ENCODE measurements at regions not wholly inside any gene's neighbourhood (a gene's known extent, or its start where the extent isn't known, plus 50 kb on each side); places are given as distances from the start of the nearest gene placed in this dataset.

GRCh38 chr4:29632199-29632598 lies 1088.0 kb upstream of the PCDH7 start:
- Histone ChIP-seq H3K4me3 (no peak overlapping the region), H2AFZ (no peak overlapping the region), H3K9me3 (ENCODE audit: insufficient read depth, low read depth) (no peaks in the 10 kb centered on the region), H4K20me1 (ENCODE audit: insufficient read depth) (no peaks in the 10 kb centered on the region), H3K36me3 (ENCODE audit: low read depth) (no peaks in the 10 kb centered on the region), H3K79me2 (ENCODE audit: low read depth) (no peaks in the 10 kb centered on the region), H3K4me2 (no peak overlapping the region), H3F3A (ENCODE audit: insufficient read depth, low read depth) (no peaks in the 10 kb centered on the region), H3K27ac (no peak overlapping the region), H3K9me2 (ENCODE audit: insufficient read depth) (no peaks in the 10 kb centered on the region), H3K27me3 (ENCODE audit: insufficient read depth, low read depth) (no peaks in the 10 kb centered on the region), H3K4me1 (replicated peaks; ENCODE audit: insufficient read depth) (no peaks in the 10 kb centered on the region)
- CTCF ChIA-PET: no interaction called here
- no peak for DNase-seq
- POLR2A ChIA-PET (ENCODE audit: unreplicated experiment): no interaction called here
- no TSS peak for BruUV-seq (replicated peaks)
- intact Hi-C loops (cut with micrococcal nuclease; ENCODE audit: unreplicated experiment): no loop called here
- TF ChIP-seq EZH2 (IDR thresholded peaks at IDR 0.05; ENCODE audit: low read depth) (no peak), CTCF (conservative IDR thresholded peaks at IDR 0.05) (no peak)

- Histone ChIP-seq H3K4me3 (no peak overlapping the region), H3K4me1 (replicated peaks; ENCODE audit: insufficient read depth) (no peaks in the 10 kb centered on the region), H3K9me2 (ENCODE audit: insufficient read depth) (no peaks in the 10 kb centered on the region), H2AFZ (no peak overlapping the region), H3K4me2 (no peak overlapping the region), H3K27me3 (ENCODE audit: insufficient read depth, low read depth) (no peaks in the 10 kb centered on the region), H3K79me2 (ENCODE audit: low read depth) (no peaks in the 10 kb centered on the region), H3K27ac (no peak overlapping the region), H3K9me3 (ENCODE audit: insufficient read depth, low read depth) (no peaks in the 10 kb centered on the region), H4K20me1 (ENCODE audit: insufficient read depth) (no peaks in the 10 kb centered on the region), H3K36me3 (ENCODE audit: low read depth) (no peaks in the 10 kb centered on the region), H3F3A (ENCODE audit: insufficient read depth, low read depth) (no peaks in the 10 kb centered on the region)
- intact Hi-C loops (cut with micrococcal nuclease; ENCODE audit: unreplicated experiment): no loop called here
- no peak for TF ChIP-seq CTCF (conservative IDR thresholded peaks at IDR 0.05)
- no peak for TF ChIP-seq EZH2 (IDR thresholded peaks at IDR 0.05; ENCODE audit: low read depth)
- no TSS peak for BruUV-seq (replicated peaks)
- ChIA-PET POLR2A (ENCODE audit: unreplicated experiment) (no interaction called here), CTCF (no interaction called here)
- no peak for DNase-seq
Observed at GRCh38 chr4:29636961-29637360, 1083.2 kb upstream of the PCDH7 start.

GRCh38 chr4:29653221-29653620 lies 1066.9 kb upstream of the PCDH7 start:
- no peaks in the 10 kb centered on the region for H3K27me3 ChIP-seq (ENCODE audit: insufficient read depth, low read depth)
- H3K4me3 ChIP-seq: no peak overlapping the region
- no peaks in the 10 kb centered on the region for H3K9me2 ChIP-seq (ENCODE audit: insufficient read depth)
- TF ChIP-seq CTCF (conservative IDR thresholded peaks at IDR 0.05) (no peak), EZH2 (IDR thresholded peaks at IDR 0.05; ENCODE audit: low read depth) (no peak)
- POLR2A ChIA-PET (ENCODE audit: unreplicated experiment): no interaction called here
- no peak for DNase-seq
- H2AFZ ChIP-seq: no peak overlapping the region
- H3K4me1 ChIP-seq (replicated peaks; ENCODE audit: insufficient read depth): no peaks in the 10 kb centered on the region
- no peak overlapping the region for H3K27ac ChIP-seq
- H3K9me3 ChIP-seq (ENCODE audit: insufficient read depth, low read depth): no peaks in the 10 kb centered on the region
- no peaks in the 10 kb centered on the region for H3F3A ChIP-seq (ENCODE audit: insufficient read depth, low read depth)
- BruUV-seq (replicated peaks): no TSS peak
- H3K36me3 ChIP-seq (ENCODE audit: low read depth): no peaks in the 10 kb centered on the region
- CTCF ChIA-PET: no interaction called here
- intact Hi-C loops (cut with micrococcal nuclease; ENCODE audit: unreplicated experiment): no loop called here
- no peaks in the 10 kb centered on the region for H3K79me2 ChIP-seq (ENCODE audit: low read depth)
- H3K4me2 ChIP-seq: no peak overlapping the region
- no peaks in the 10 kb centered on the region for H4K20me1 ChIP-seq (ENCODE audit: insufficient read depth)
